ENCODE measurements at regions not wholly inside any gene's neighbourhood (a gene's known extent, or its start where the extent isn't known, plus 50 kb on each side); places are given as distances from the start of the nearest gene placed in this dataset.

GRCh38 chr11:86148345-86148747 is 79.5 kb upstream of the PICALM start:
- TF ChIP-seq, protein P1, sequence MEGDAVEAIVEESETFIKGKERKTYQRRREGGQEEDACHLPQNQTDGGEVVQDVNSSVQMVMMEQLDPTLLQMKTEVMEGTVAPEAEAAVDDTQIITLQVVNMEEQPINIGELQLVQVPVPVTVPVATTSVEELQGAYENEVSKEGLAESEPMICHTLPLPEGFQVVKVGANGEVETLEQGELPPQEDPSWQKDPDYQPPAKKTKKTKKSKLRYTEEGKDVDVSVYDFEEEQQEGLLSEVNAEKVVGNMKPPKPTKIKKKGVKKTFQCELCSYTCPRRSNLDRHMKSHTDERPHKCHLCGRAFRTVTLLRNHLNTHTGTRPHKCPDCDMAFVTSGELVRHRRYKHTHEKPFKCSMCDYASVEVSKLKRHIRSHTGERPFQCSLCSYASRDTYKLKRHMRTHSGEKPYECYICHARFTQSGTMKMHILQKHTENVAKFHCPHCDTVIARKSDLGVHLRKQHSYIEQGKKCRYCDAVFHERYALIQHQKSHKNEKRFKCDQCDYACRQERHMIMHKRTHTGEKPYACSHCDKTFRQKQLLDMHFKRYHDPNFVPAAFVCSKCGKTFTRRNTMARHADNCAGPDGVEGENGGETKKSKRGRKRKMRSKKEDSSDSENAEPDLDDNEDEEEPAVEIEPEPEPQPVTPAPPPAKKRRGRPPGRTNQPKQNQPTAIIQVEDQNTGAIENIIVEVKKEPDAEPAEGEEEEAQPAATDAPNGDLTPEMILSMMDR (IDR thresholded peaks at IDR 0.05 in 8 of 11, conservative IDR thresholded peaks at IDR 0.05 in 3 of 11): no peak
- TF ChIP-seq POLR2AphosphoS5 (IDR thresholded peaks at IDR 0.05) (no peak), POLR2A (IDR thresholded peaks at IDR 0.05) (no peak)

Measured in spleen (tissue), 7 donors.